Testis (tissue), 2 donors: ENCODE measurements at regions not wholly inside any gene's neighbourhood (a gene's known extent, or its start where the extent isn't known, plus 50 kb on each side); places are given as distances from the start of the nearest gene placed in this dataset.

Experiments used
- CTCF ChIP-seq, 3 experiments: fragments of 450-650 bp in 2 of 3; fragments of 200-600 bp in 1 of 3; sonication (generic) in 1 of 3; IDR thresholded peaks; one replicate each; pipeline ENCODE4 v1.5.1; 2016 to 2019; ENCODE audit warnings: antibody characterized with exemption in 3 of 3, mild to moderate bottlenecking in 2 of 3, moderate library complexity in 1 of 3
- POLR2A ChIP-seq: fragments of 450-650 bp; IDR thresholded peaks from one replicate; pipeline ENCODE4 v1.6.1; 2017; ENCODE audit warnings: antibody characterized with exemption, mild to moderate bottlenecking, moderate library complexity

- TF ChIP-seq CTCF (IDR thresholded peaks at IDR 0.05) = peak; percentile 44 to 70 (median 63)
- TF ChIP-seq POLR2A = no peak
Observed at GRCh38 chr14:71855399-71856036, 76.7 kb upstream of the RGS6 start.
